NCI-H1930 (cell line): ENCODE measurements at regions not wholly inside any gene's neighbourhood (a gene's known extent, or its start where the extent isn't known, plus 50 kb on each side); places are given as distances from the start of the nearest gene placed in this dataset.

Experiments
- DNase-seq, 2 experiments: peaks; one replicate each; lab custom pipeline; 2025; lab: John Stamatoyannopoulos, UW

GRCh38 chr12:28107679-28108078 lies 82.6 kb upstream of the CCDC91 start:
- DNase-seq, result no peak

- DNase-seq, result peak in 1 of 2 experiments; percentile 17
Measured at GRCh38 chr12:28108599-28108998, 81.7 kb upstream of the CCDC91 start.

GRCh38 chr12:28110329-28110728 lies 79.9 kb upstream of the CCDC91 start:
- no peak for DNase-seq

GRCh38 chr12:28114488-28114887 lies 75.8 kb upstream of the CCDC91 start:
- DNase-seq, result no peak

- DNase-seq, result no peak
Measured at GRCh38 chr12:28121433-28121832, 68.8 kb upstream of the CCDC91 start.

GRCh38 chr12:28121899-28122655 lies 68.2 kb upstream of the CCDC91 start:
- DNase-seq, result no peak

GRCh38 chr12:28122756-28123155 lies 67.5 kb upstream of the CCDC91 start:
- DNase-seq, result no peak

- no peak for DNase-seq
Measured at GRCh38 chr12:28127455-28127854, 62.8 kb upstream of the CCDC91 start.

GRCh38 chr12:28129031-28129430 lies 61.2 kb upstream of the CCDC91 start:
- DNase-seq, result no peak

- DNase-seq, result no peak
Measured at GRCh38 chr12:28130234-28130624, 60.0 kb upstream of the CCDC91 start.

GRCh38 chr12:28130625-28131598 lies 59.3 kb upstream of the CCDC91 start:
- no peak for DNase-seq

- no peak for DNase-seq
Measured at GRCh38 chr12:28132398-28132797, 57.9 kb upstream of the CCDC91 start.

GRCh38 chr12:28135801-28136439 lies 54.3 kb upstream of the CCDC91 start:
- no peak for DNase-seq

- no peak for DNase-seq
Measured at GRCh38 chr12:28137414-28137813, 52.8 kb upstream of the CCDC91 start.

- no peak for DNase-seq
Measured at GRCh38 chr12:28140404-28140803, 49.9 kb upstream of the CCDC91 start.
